SH-SY5Y (cell line): ENCODE measurements at regions not wholly inside any gene's neighbourhood (a gene's known extent, or its start where the extent isn't known, plus 50 kb on each side); places are given as distances from the start of the nearest gene placed in this dataset.

ENCODE experiments used
- GATA2 ChIP-seq: IDR thresholded peaks from 2 replicates; pipeline ENCODE4 v1.6.1; 2011; ENCODE audit warnings: mild to moderate bottlenecking, low read depth, low read length
- GATA3 ChIP-seq: IDR thresholded peaks from 2 replicates; pipeline ENCODE4 v1.6.1; 2011; ENCODE audit warnings: low read depth, mild to moderate bottlenecking, low read length, moderate library complexity

DNA sequence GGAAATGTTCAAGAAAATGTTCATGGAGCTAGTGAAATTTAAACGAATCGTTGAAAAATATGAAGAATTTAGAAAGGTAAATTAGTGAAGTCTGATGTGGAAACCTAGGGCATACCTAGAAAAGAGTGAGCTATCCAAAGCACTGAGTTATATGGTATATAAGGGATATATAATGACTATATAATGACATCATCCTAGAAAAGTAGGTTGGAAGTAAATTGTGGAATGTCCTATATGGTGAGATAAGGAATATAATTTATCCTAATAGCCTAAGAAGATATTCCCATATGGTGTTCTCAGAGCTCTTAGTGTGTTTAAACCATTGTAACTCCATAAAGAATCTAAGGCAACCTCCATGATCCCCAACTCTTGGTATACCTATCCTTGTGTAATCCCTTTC lies 876.4 kb upstream of the ADGRL2 start:
- no peak for TF ChIP-seq GATA2
- no peak for TF ChIP-seq GATA3
